Naive thymus-derived CD4-positive, alpha-beta T cell (primary cell): ENCODE measurements at regions not wholly inside any gene's neighbourhood (a gene's known extent, or its start where the extent isn't known, plus 50 kb on each side); places are given as distances from the start of the nearest gene placed in this dataset.

Source experiments
- ATAC-seq: fragments of 150-1000 bp; cut with Tn5 transposase; 2 replicates; pipeline ENCODE4 v1.10.0; 2021; ENCODE audit warnings: mild to moderate bottlenecking, moderate library complexity
- CTCF ChIA-PET: fragments of 350-600 bp; sonication (Branson Sonifier 250); formaldehyde crosslinking; loops from one replicate; lab custom pipeline; 2021; ENCODE audit warnings: antibody characterized with exemption; lab: Charles Lee
- POLR2A ChIA-PET: fragments of 350-600 bp; sonication (Branson Sonifier 250); formaldehyde crosslinking; loops from one replicate; lab custom pipeline; 2021; ENCODE audit warnings: antibody characterized with exemption, inconsistent platforms; lab: Charles Lee
- DNase-seq, 9 donors: peaks; one replicate each; pipeline versions ENCODE4 v3.0.0 to v3.0.0-alpha.2; 2020 to 2022; ENCODE audit warnings: mixed read lengths in 1 of 9
- H3K27ac ChIP-seq: one replicate; pipeline ENCODE4 v1.7.0; 2013; ENCODE audit warnings: mild to moderate bottlenecking, low read depth, low read length, moderate library complexity
- H3K27me3 ChIP-seq, 2 donors: one replicate each; pipeline ENCODE4 v1.7.0; 2013; ENCODE audit warnings: low read length in 2 of 2, mild to moderate bottlenecking in 2 of 2, moderate library complexity in 2 of 2; ENCODE audit not compliant: control insufficient read depth in 2 of 2, insufficient read depth in 2 of 2
- H3K36me3 ChIP-seq, 3 experiments: 1 replicate in 2 of 3; 2 replicates in 1 of 3; pipeline ENCODE4 v1.7.0; 2013; ENCODE audit warnings: low read length in 3 of 3, mild to moderate bottlenecking in 3 of 3, moderate library complexity in 1 of 3; ENCODE audit not compliant: insufficient read depth in 3 of 3, control insufficient read depth in 2 of 3
- H3K4me1 ChIP-seq, 2 donors: one replicate each; pipeline ENCODE4 v1.7.0; 2013; ENCODE audit warnings: low read length in 2 of 2, mild to moderate bottlenecking in 2 of 2, moderate library complexity in 1 of 2; ENCODE audit not compliant: control insufficient read depth in 2 of 2, insufficient read depth in 2 of 2
- H3K4me3 ChIP-seq: 2 replicates; pipeline ENCODE4 v1.7.0; 2013; ENCODE audit warnings: mild to moderate bottlenecking, low read length
- H3K9me3 ChIP-seq, 3 experiments: 1 replicate in 2 of 3; 2 replicates in 1 of 3; pipeline ENCODE4 v1.7.0; 2013; ENCODE audit warnings: low read length in 3 of 3; ENCODE audit not compliant: control insufficient read depth in 2 of 3
- H3K27ac Mint-ChIP-seq, 9 donors: one replicate each; pipeline ENCODE4 v1.8.0; 2020 to 2022; ENCODE audit warnings: mixed read lengths in 9 of 9, mild to moderate bottlenecking in 8 of 9, moderate library complexity in 5 of 9, inconsistent platforms in 2 of 9
- H3K27me3 Mint-ChIP-seq, 5 donors: one replicate each; pipeline ENCODE4 v1.8.0; 2021 to 2022; ENCODE audit warnings: mixed read lengths in 5 of 5, mild to moderate bottlenecking in 1 of 5
- H3K36me3 Mint-ChIP-seq, 5 donors: one replicate each; pipeline ENCODE4 v1.8.0; 2020 to 2022; ENCODE audit warnings: mixed read lengths in 5 of 5, mild to moderate bottlenecking in 3 of 5, inconsistent platforms in 1 of 5
- H3K4me1 Mint-ChIP-seq, 7 donors: one replicate each; pipeline ENCODE4 v1.8.0; 2020 to 2022; ENCODE audit warnings: mixed read lengths in 7 of 7, mild to moderate bottlenecking in 3 of 7, inconsistent platforms in 1 of 7
- H3K4me3 Mint-ChIP-seq, 10 donors: one replicate each; pipeline ENCODE4 v1.8.0; 2020 to 2022; ENCODE audit warnings: mild to moderate bottlenecking in 10 of 10, mixed read lengths in 10 of 10, moderate library complexity in 6 of 10, inconsistent platforms in 2 of 10
- H3K9me3 Mint-ChIP-seq, 11 donors: one replicate each; pipeline ENCODE4 v1.8.0; 2020 to 2022; ENCODE audit warnings: mixed read lengths in 11 of 11, mild to moderate bottlenecking in 4 of 11, inconsistent platforms in 1 of 11, moderate library complexity in 1 of 11
- intact Hi-C, 2 donors: fragments of 100-400 bp; cut with micrococcal nuclease; formaldehyde crosslinking; loops; one replicate each; pipeline ENCODE4 v1.15.1; 2023

- no peaks in the 10 kb centered on the region for H3K9me3 Mint-ChIP-seq
- peak; percentile 67 for ATAC-seq
- Histone ChIP-seq H3K36me3 (no peaks in the 10 kb centered on the region), H3K27ac (no peak overlapping the region), H3K9me3 (no peaks in the 10 kb centered on the region), H3K4me3 (no peak overlapping the region), H3K4me1 (no peaks in the 10 kb centered on the region), H3K27me3 (no peaks in the 10 kb centered on the region)
- H3K36me3 Mint-ChIP-seq = no peaks in the 10 kb centered on the region
- H3K27ac Mint-ChIP-seq = no peak overlapping the region
- peaks cover 0 to 6% (median 0%) of the 10 kb centered on the region in 5 donors for H3K27me3 Mint-ChIP-seq
- H3K4me3 Mint-ChIP-seq = no peak overlapping the region
- DNase-seq = peak in 4 of 9 donors; percentile 1 to 15 (median 2)
- POLR2A ChIA-PET = no interaction called here
- H3K4me1 Mint-ChIP-seq = peaks cover 0 to 2% (median 0%) of the 10 kb centered on the region in 7 donors
- intact Hi-C loops = loop anchor here (1.0 to 2.0 kb wide), 4 partner anchors 551 to 640 kb away; no protein-coding TSS in a partner anchor
- CTCF ChIA-PET = no interaction called here
Observed at GRCh38 chr7:18320971-18321567, 174.5 kb upstream of the HDAC9 start.

- Mint-ChIP-seq H3K9me3 (peaks cover 0 to 1% (median 0%) of the 10 kb centered on the region in 11 donors), H3K27me3 (peaks cover 0 to 4% (median 0%) of the 10 kb centered on the region in 5 donors), H3K4me1 (peaks cover 0 to 4% (median 0%) of the 10 kb centered on the region in 7 donors), H3K27ac (no peak overlapping the region), H3K4me3 (no peak overlapping the region), H3K36me3 (no peaks in the 10 kb centered on the region)
- no peaks in the 10 kb centered on the region for H3K9me3 ChIP-seq
- no peaks in the 10 kb centered on the region for H3K27me3 ChIP-seq
- DNase-seq (no peak), ATAC-seq (no peak)
- CTCF ChIA-PET = no interaction called here
- POLR2A ChIA-PET = no interaction called here
- H3K36me3 ChIP-seq = no peaks in the 10 kb centered on the region
- H3K4me1 ChIP-seq = no peaks in the 10 kb centered on the region
- intact Hi-C loops = no loop called here
- no peak overlapping the region for H3K27ac ChIP-seq
- no peak overlapping the region for H3K4me3 ChIP-seq
Observed at GRCh38 chr7:18330548-18330947, 165.0 kb upstream of the HDAC9 start.

- no peaks in the 10 kb centered on the region for H3K27me3 ChIP-seq
- Mint-ChIP-seq H3K27me3 (peaks cover 0 to 12% (median 4%) of the 10 kb centered on the region in 5 donors), H3K27ac (no peak overlapping the region), H3K36me3 (no peaks in the 10 kb centered on the region), H3K4me1 (peaks cover 0 to 2% (median 0%) of the 10 kb centered on the region in 7 donors), H3K9me3 (peaks cover 0 to 9% (median 5%) of the 10 kb centered on the region in 11 donors), H3K4me3 (no peak overlapping the region)
- DNase-seq = no peak
- CTCF ChIA-PET = interaction anchor here (0.6 to 1.4 kb wide), 2 partner anchors 12 to 522 kb away, joined by 3 read pairs; no protein-coding TSS in a partner anchor
- no peak for ATAC-seq
- H3K27ac ChIP-seq = no peak overlapping the region
- no peak overlapping the region for H3K4me3 ChIP-seq
- H3K36me3 ChIP-seq = no peaks in the 10 kb centered on the region
- POLR2A ChIA-PET = no interaction called here
- H3K4me1 ChIP-seq = no peaks in the 10 kb centered on the region
- no peaks in the 10 kb centered on the region for H3K9me3 ChIP-seq
- intact Hi-C loops = no loop called here
Observed at GRCh38 chr7:18336626-18337025, 158.9 kb upstream of the HDAC9 start.

- Histone ChIP-seq H3K27ac (no peak overlapping the region), H3K36me3 (no peaks in the 10 kb centered on the region), H3K4me3 (no peak overlapping the region), H3K9me3 (no peaks in the 10 kb centered on the region), H3K4me1 (no peaks in the 10 kb centered on the region), H3K27me3 (no peaks in the 10 kb centered on the region)
- CTCF ChIA-PET = interaction anchor here (0.6 to 1.4 kb wide), 2 partner anchors 11 to 522 kb away, joined by 3 read pairs; no protein-coding TSS in a partner anchor
- no peak for DNase-seq
- peaks cover 0 to 15% (median 5%) of the 10 kb centered on the region in 11 donors for H3K9me3 Mint-ChIP-seq
- H3K36me3 Mint-ChIP-seq = no peaks in the 10 kb centered on the region
- H3K4me3 Mint-ChIP-seq = no peak overlapping the region
- ATAC-seq = no peak
- POLR2A ChIA-PET = no interaction called here
- peaks cover 0 to 2% (median 0%) of the 10 kb centered on the region in 7 donors for H3K4me1 Mint-ChIP-seq
- intact Hi-C loops = no loop called here
- H3K27ac Mint-ChIP-seq = no peak overlapping the region
- H3K27me3 Mint-ChIP-seq = peaks cover 0 to 12% (median 4%) of the 10 kb centered on the region in 5 donors
Observed at GRCh38 chr7:18337048-18337809, 158.3 kb upstream of the HDAC9 start.

- ATAC-seq = no peak
- intact Hi-C loops = no loop called here
Observed at GRCh38 chr7:18338910-18339523, 156.5 kb upstream of the HDAC9 start.

GRCh38 chr7:18341756-18342155, 153.8 kb upstream of the HDAC9 start:
- H3K27me3 ChIP-seq = no peaks in the 10 kb centered on the region
- POLR2A ChIA-PET = no interaction called here
- no peaks in the 10 kb centered on the region for H3K36me3 ChIP-seq
- peaks cover 3 to 12% (median 8%) of the 10 kb centered on the region in 5 donors for H3K27me3 Mint-ChIP-seq
- no peak for DNase-seq
- no peak for ATAC-seq
- H3K4me3 Mint-ChIP-seq = no peak overlapping the region
- no peak overlapping the region for H3K27ac Mint-ChIP-seq
- peaks cover 0 to 15% (median 5%) of the 10 kb centered on the region in 11 donors for H3K9me3 Mint-ChIP-seq
- H3K4me3 ChIP-seq = no peak overlapping the region
- intact Hi-C loops = no loop called here
- no peaks in the 10 kb centered on the region for H3K4me1 Mint-ChIP-seq
- H3K36me3 Mint-ChIP-seq = no peaks in the 10 kb centered on the region
- no peaks in the 10 kb centered on the region for H3K9me3 ChIP-seq
- H3K27ac ChIP-seq = no peak overlapping the region
- CTCF ChIA-PET = interaction anchor here (0.7 kb wide), 1 partner anchor 572 kb away, joined by 3 read pairs; no protein-coding TSS in a partner anchor
- H3K4me1 ChIP-seq = no peaks in the 10 kb centered on the region

More at GRCh38 chr7:18338910-18339523, 156.5 kb upstream of the HDAC9 start:
- Mint-ChIP-seq H3K27ac (no peak overlapping the region), H3K27me3 (peaks cover 0 to 12% (median 7%) of the 10 kb centered on the region in 5 donors), H3K9me3 (peaks cover 0 to 15% (median 5%) of the 10 kb centered on the region in 11 donors), H3K36me3 (no peaks in the 10 kb centered on the region), H3K4me3 (no peak overlapping the region), H3K4me1 (peaks cover 0 to 2% (median 0%) of the 10 kb centered on the region in 7 donors)
- H3K4me3 ChIP-seq = no peak overlapping the region
- H3K27ac ChIP-seq = no peak overlapping the region
- no peaks in the 10 kb centered on the region for H3K27me3 ChIP-seq
- no peaks in the 10 kb centered on the region for H3K36me3 ChIP-seq
- H3K4me1 ChIP-seq = no peaks in the 10 kb centered on the region
- no peak for DNase-seq
- CTCF ChIA-PET = no interaction called here
- H3K9me3 ChIP-seq = no peaks in the 10 kb centered on the region
- POLR2A ChIA-PET = no interaction called here
